ENCODE measurements at regions not wholly inside any gene's neighbourhood (a gene's known extent, or its start where the extent isn't known, plus 50 kb on each side); places are given as distances from the start of the nearest gene placed in this dataset.

DNA sequence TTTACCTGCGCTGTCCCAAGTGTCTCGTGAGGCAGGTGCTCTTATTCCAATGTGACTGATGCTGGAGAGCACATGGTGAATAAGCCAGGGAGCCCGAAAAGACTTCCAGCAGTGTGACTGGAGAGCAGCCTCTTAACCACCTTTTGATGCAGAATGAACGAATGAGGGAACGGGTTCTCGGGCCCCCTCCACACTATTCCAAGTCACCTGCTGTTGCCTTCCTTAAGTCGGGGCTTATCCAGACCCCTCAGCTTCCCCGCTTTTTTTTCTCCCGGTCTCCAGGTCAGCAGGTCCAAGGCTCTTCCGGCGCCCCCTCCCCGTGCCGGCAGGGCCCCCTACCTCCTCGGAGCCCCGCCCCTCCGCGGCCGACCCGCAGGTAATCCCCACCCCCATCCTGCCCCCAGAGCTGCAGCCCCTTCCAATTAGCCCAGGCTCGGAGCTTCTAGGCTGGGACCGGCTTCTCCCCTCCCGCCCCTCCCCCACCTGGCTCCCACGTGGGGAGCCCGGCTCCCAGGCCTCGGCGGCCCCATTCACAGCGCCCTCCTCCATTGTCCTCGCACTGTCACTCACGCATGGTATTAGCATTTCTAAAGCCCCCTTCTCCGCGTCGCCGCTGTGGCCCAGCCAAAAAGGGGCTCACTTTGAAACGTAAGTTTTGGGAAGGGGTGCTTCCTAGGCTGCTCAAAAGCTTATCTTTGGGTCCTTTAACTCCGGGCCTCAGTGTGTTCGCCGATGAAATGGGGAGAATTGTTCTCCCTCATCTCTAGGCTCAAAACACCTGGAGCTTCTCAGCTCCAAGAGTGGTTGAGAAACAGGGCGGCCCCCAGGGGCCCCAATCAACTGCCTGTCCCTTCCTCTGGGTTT is 56.2 kb upstream of the PJA1 start:
- no peak for DNase-seq

DNA sequence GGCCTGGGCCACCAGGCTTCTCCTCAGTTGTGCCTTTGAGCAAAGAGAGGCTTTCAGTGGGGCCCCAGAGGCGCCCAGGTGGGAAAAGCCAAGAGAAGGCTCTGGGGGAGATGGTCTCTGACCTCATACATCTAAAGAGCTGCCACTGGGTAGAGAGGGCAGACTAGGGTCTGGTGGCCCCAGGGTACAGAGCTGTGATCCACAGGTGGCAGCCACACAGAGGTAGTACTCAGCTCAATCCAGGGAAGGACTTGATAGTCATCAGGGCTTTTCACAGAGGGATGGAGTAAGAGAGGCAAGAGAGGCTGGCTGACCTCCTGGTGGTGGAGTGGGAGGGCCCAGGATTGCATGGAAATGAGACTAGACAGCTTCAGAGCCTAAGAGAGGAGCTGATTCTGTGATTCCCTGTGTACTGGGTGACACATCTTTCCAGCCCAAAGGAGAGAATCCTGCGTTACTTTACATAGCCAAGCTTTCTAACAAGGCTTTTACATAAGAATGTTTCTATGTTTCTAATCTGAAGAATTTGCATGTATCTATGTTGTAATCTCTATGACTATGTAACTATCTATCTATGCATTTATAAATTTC is 53.2 kb upstream of the PJA1 start:
- DNase-seq = no peak

DNA sequence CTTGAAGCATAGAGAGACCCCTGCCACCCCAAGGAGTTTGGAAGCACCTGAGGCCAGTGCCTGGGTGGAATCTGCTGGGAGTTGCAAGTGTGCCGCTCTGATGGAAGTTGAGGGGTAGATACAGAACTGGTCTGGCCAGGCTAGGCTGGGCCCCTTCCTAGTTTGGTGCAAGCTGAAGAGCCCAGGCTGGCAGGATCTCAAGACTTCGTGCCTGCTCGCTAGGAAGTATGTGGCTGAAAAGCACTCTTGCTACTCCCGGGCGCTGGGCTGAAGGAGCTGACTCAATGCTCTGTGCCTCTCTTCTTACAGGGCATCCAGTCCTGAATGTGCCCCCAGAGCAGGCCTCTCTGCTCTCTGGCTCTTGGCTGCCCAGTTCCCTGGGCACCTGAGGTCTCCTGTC is 51.7 kb upstream of the PJA1 start:
- no peak for DNase-seq

DNA sequence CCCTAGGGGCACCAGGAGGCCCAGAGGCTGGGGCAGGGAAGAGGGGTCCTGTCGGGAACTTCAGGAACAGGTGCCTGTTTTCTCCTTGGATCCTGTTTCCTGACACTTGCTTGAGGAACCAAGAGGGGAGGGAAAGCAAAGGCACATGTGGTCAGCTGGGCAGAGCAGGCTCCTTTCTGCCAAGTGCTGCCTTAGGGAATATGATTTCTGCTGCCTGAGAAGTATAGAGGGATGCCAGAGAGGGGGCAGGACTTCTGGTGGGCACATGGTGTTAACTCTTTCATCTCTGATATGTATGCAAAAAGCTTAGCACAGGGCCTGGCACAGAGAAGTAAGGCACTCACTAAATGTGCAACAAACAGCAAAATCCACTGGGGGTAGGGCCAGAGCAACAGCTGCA is 51.2 kb upstream of the PJA1 start:
- no peak for DNase-seq

DNA sequence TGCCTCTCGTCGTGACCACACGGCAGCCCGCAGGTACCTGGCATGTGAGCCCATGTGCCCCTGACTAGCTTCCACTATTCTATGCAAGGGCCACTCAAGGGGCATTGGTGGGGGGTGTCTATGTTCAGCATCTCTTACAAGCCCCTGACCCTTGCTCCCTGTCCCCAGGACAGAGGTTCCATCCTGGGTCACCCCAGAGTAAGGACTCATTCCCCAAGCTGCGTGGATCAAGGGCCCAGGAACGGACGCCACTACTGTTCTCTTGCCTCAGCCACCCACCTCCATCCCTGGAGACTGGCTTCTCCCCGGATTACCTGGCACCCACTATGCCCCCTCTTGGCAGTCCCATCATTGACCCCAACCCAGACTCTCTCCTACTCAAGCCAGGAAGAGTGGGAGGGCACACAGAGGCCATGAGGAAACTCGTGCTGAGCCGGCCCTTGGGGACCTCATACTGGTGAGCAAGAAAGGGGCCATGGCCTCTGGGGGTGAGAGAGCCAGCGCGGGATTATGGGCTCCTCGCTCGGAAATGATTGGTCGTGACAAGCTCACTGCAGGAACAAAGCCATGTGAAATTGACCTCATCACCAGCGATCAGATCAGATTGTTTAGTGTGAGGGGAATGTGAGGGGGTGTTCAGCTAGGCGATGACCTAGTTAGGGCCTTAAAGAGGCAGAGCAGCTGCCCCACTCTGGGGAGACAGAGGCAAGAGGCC is 50.1 kb upstream of the PJA1 start:
- no peak for DNase-seq
